ENCODE measurements at regions not wholly inside any gene's neighbourhood (a gene's known extent, or its start where the extent isn't known, plus 50 kb on each side); places are given as distances from the start of the nearest gene placed in this dataset.

GRCh38 chr3:88930611-88931010, 176.8 kb upstream of the EPHA3 start (continued):
- TF ChIP-seq HIC1 (tag by site-specific recombination; IDR thresholded peaks at IDR 0.05) = no peak
- no peak for TF ChIP-seq ZNF184 (tag by site-specific recombination; IDR thresholded peaks at IDR 0.05)
- no peak for TF ChIP-seq ZNF560 (tag by site-specific recombination; IDR thresholded peaks at IDR 0.05; ENCODE audit: borderline replicate concordance)
- no peak for TF ChIP-seq ZNF426 (tag by site-specific recombination; IDR thresholded peaks at IDR 0.05)
- TF ChIP-seq ZNF544 (tag by site-specific recombination; IDR thresholded peaks at IDR 0.05) = no peak
- no peak for TF ChIP-seq PBX3 (CRISPR knock-in tag; IDR thresholded peaks at IDR 0.05)
- no peak for TF ChIP-seq YY1 (tag by site-specific recombination; IDR thresholded peaks at IDR 0.05)

GRCh38 chr3:88936831-88937230, 170.6 kb upstream of the EPHA3 start:
- no peaks in the 10 kb centered on the region for H3K9me3 ChIP-seq (ENCODE audit: control insufficient read depth, insufficient read depth, low read depth, low read length)
- ChIA-PET CTCF (no interaction called here), POLR2A (no interaction called here)
- H3K4me3 ChIP-seq (ENCODE audit: low read depth, low read length) = no peak overlapping the region
- no peak overlapping the region for H3K27ac ChIP-seq (ENCODE audit: extremely low read depth, low read depth, low read length)
- no peaks in the 10 kb centered on the region for H3K36me3 ChIP-seq (ENCODE audit: control insufficient read depth in 2 of 2, insufficient read depth in 1 of 2, low read length in 2 of 2)
- no peak for TF ChIP-seq ZNF621 (tag by site-specific recombination; IDR thresholded peaks at IDR 0.05)
- TF ChIP-seq ZNF692 (tag by site-specific recombination; IDR thresholded peaks at IDR 0.05) = no peak
- no peak for TF ChIP-seq ZNF140 (tag by site-specific recombination; IDR thresholded peaks at IDR 0.05)
- TF ChIP-seq ZBTB21 (tag by site-specific recombination; IDR thresholded peaks at IDR 0.05) = no peak
- TF ChIP-seq ZBTB26 (tag by site-specific recombination; optimal IDR thresholded peaks at IDR 0.05) = no peak
- TF ChIP-seq ZNF514 (tag by site-specific recombination; IDR thresholded peaks at IDR 0.05) = no peak
- TF ChIP-seq ZNF664 (tag by site-specific recombination; IDR thresholded peaks at IDR 0.05) = no peak
- no peak for TF ChIP-seq ZNF10 (tag by site-specific recombination; IDR thresholded peaks at IDR 0.05)
- TF ChIP-seq ZNF341 (tag by site-specific recombination; IDR thresholded peaks at IDR 0.05; ENCODE audit: low read depth) = no peak
- TF ChIP-seq ZNF132 (tag by site-specific recombination; IDR thresholded peaks at IDR 0.05; ENCODE audit: borderline replicate concordance) = no peak
- no peak for TF ChIP-seq INSM2 (tag by site-specific recombination; IDR thresholded peaks at IDR 0.05)
- no peak for TF ChIP-seq ZNF302 (tag by site-specific recombination; IDR thresholded peaks at IDR 0.05; ENCODE audit: low read depth)
- no peak for TF ChIP-seq ZBTB17 (tag by site-specific recombination; IDR thresholded peaks at IDR 0.05)
- TF ChIP-seq ZBTB7A (tag by site-specific recombination; IDR thresholded peaks at IDR 0.05; ENCODE audit: low read depth) = no peak
- no peak for TF ChIP-seq ZNF211 (tag by site-specific recombination; IDR thresholded peaks at IDR 0.05; ENCODE audit: low read depth)
- no peak for TF ChIP-seq SP2 (tag by site-specific recombination; IDR thresholded peaks at IDR 0.05)
- H3K4me1 ChIP-seq (ENCODE audit: control insufficient read depth, insufficient read depth, low read length) = no peaks in the 10 kb centered on the region

All from HEK293 (cell line).